Small intestine (tissue), 7 donors: ENCODE measurements at regions not wholly inside any gene's neighbourhood (a gene's known extent, or its start where the extent isn't known, plus 50 kb on each side); places are given as distances from the start of the nearest gene placed in this dataset.

Source experiments
- DNase-seq, 2 donors: peaks; one replicate each; pipeline versions ENCODE4 v3.0.0 to v3.0.0-alpha.2; 2013
- FAIRE-seq: peaks from 2 replicates; lab custom pipeline; 2012; peaks lifted over from hg19 to GRCh38; lab: Jason Lieb, UNC
- H3K27ac ChIP-seq, 3 donors: one replicate each; pipeline ENCODE4 v1.5.1; 2013; ENCODE audit warnings: low read length in 2 of 3, mild to moderate bottlenecking in 2 of 3, control low read depth in 1 of 3, inconsistent platforms in 1 of 3, low read depth in 1 of 3, moderate library complexity in 1 of 3
- H3K27me3 ChIP-seq, 3 donors: one replicate each; pipeline ENCODE4 v1.6.1; 2013; ENCODE audit warnings: low read length in 3 of 3, inconsistent platforms in 1 of 3; ENCODE audit not compliant: control insufficient read depth in 3 of 3, insufficient read depth in 3 of 3
- H3K36me3 ChIP-seq, 3 donors: one replicate each; pipeline ENCODE4 v1.6.1; 2013; ENCODE audit warnings: low read length in 3 of 3, inconsistent platforms in 1 of 3, low read depth in 1 of 3, mild to moderate bottlenecking in 1 of 3, moderate library complexity in 1 of 3; ENCODE audit not compliant: control insufficient read depth in 3 of 3, insufficient read depth in 2 of 3
- H3K4me1 ChIP-seq, 3 donors: one replicate each; pipeline ENCODE4 v1.6.1; 2013; ENCODE audit warnings: low read length in 2 of 3, inconsistent platforms in 1 of 3, low read depth in 1 of 3, mild to moderate bottlenecking in 1 of 3, moderate library complexity in 1 of 3; ENCODE audit not compliant: control insufficient read depth in 3 of 3, insufficient read depth in 2 of 3
- H3K4me3 ChIP-seq, 3 donors: one replicate each; pipeline ENCODE4 v1.5.1; 2013; ENCODE audit warnings: low read length in 3 of 3, control low read depth in 1 of 3, inconsistent platforms in 1 of 3, low read depth in 1 of 3, mild to moderate bottlenecking in 1 of 3, moderate library complexity in 1 of 3
- H3K9me3 ChIP-seq, 2 donors: one replicate each; pipeline ENCODE4 v1.6.1; 2013; ENCODE audit warnings: low read depth in 1 of 2, low read length in 1 of 2; ENCODE audit not compliant: control insufficient read depth in 2 of 2, insufficient read depth in 1 of 2
- WGBS, 3 donors: extraction: QIAGEN DNeasy Blood & Tissue Kit; methylation state at CpG; one replicate each; pipeline ENCODE4 v1.1.7; 2013; 5-methylcytosine and 5-hydroxymethylcytosine counted together
- donor health status: healthy with polysubstance abuse.
- donor health status: control.
- donor health status: control.
- donor health status: Bipolar disorder and iron deficiency.
- donor health status: healthy.

DNA sequence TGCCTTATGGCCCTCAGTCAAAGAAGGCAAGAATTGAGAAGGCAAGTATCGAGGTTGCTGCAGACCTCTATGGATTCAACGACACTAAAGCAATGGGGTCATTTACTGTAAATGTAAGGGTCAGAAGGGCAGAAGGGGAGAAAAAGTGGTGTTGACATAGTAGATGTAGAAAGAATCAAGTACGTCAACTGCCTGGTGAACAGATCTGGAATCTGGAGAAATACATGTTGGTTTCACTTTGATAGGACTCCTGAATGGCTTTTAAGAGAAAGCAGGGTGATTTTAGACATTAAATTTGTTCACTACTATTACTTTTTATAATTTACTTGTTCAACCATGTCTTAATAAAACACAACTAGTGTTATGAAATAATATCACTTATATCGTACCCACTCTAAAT, 81.3 kb upstream of the FSTL5 start:
- no peak overlapping the region for H3K4me3 ChIP-seq
- H3K27ac ChIP-seq, result no peak overlapping the region
- H3K4me1 ChIP-seq, result no peaks in the 10 kb centered on the region
- WGBS, 3 donors, result 68 to 83% (median 82%) methylated on average over 4 of the region's 4 CpGs
- no peaks in the 10 kb centered on the region for H3K27me3 ChIP-seq
- FAIRE-seq (no peak), DNase-seq (no peak)
- H3K9me3 ChIP-seq, result no peaks in the 10 kb centered on the region
- H3K36me3 ChIP-seq, result no peaks in the 10 kb centered on the region

GRCh38 chr4:162241857-162242256, 78.1 kb upstream of the FSTL5 start:
- Histone ChIP-seq H3K9me3 (no peaks in the 10 kb centered on the region), H3K4me1 (no peaks in the 10 kb centered on the region), H3K27ac (no peak overlapping the region), H3K27me3 (no peaks in the 10 kb centered on the region), H3K4me3 (no peak overlapping the region), H3K36me3 (no peaks in the 10 kb centered on the region)
- WGBS, 3 donors, result 5 to 25% (median 8%) methylated on average over 1 of the region's 1 CpG
- DNase-seq (peak; percentile 17 to 59), FAIRE-seq (peak; percentile 47)

- Histone ChIP-seq H3K27me3 (no peaks in the 10 kb centered on the region), H3K9me3 (no peaks in the 10 kb centered on the region), H3K4me1 (no peaks in the 10 kb centered on the region), H3K36me3 (no peaks in the 10 kb centered on the region), H3K4me3 (no peak overlapping the region), H3K27ac (no peak overlapping the region)
- no peak for FAIRE-seq
- no peak for DNase-seq
- 85 to 89% (median 86%) methylated on average over 5 of the region's 5 CpGs for WGBS, 3 donors
Measured at GRCh38 chr4:162239992-162240769, 76.4 kb upstream of the FSTL5 start.

- Histone ChIP-seq H3K36me3 (no peaks in the 10 kb centered on the region), H3K9me3 (no peaks in the 10 kb centered on the region), H3K27ac (no peak overlapping the region), H3K27me3 (no peaks in the 10 kb centered on the region), H3K4me3 (no peak overlapping the region), H3K4me1 (no peaks in the 10 kb centered on the region)
- FAIRE-seq (no peak), DNase-seq (no peak)
- WGBS, 3 donors, result 73 to 84% (median 76%) methylated on average over 2 of the region's 2 CpGs
Measured at GRCh38 chr4:162237676-162238075, 73.9 kb upstream of the FSTL5 start.

- no peak overlapping the region for H3K4me3 ChIP-seq
- DNase-seq (no peak), FAIRE-seq (no peak)
- no peaks in the 10 kb centered on the region for H3K4me1 ChIP-seq
- H3K9me3 ChIP-seq, result no peaks in the 10 kb centered on the region
- WGBS, 3 donors, result 29 to 53% (median 49%) methylated on average over 3 of the region's 3 CpGs
- H3K36me3 ChIP-seq, result no peaks in the 10 kb centered on the region
- no peak overlapping the region for H3K27ac ChIP-seq
- no peaks in the 10 kb centered on the region for H3K27me3 ChIP-seq
Measured at GRCh38 chr4:162234595-162234994, 70.8 kb upstream of the FSTL5 start.

GRCh38 chr4:162232349-162232748, 68.5 kb upstream of the FSTL5 start:
- no peaks in the 10 kb centered on the region for H3K27me3 ChIP-seq
- H3K36me3 ChIP-seq, result no peaks in the 10 kb centered on the region
- FAIRE-seq (no peak), DNase-seq (no peak)
- H3K4me3 ChIP-seq, result no peak overlapping the region
- no peaks in the 10 kb centered on the region for H3K9me3 ChIP-seq
- H3K27ac ChIP-seq, result no peak overlapping the region
- H3K4me1 ChIP-seq, result no peaks in the 10 kb centered on the region

GRCh38 chr4:162229670-162230069, 65.9 kb upstream of the FSTL5 start:
- no peaks in the 10 kb centered on the region for H3K4me1 ChIP-seq
- 60 to 75% (median 75%) methylated on average over 2 of the region's 2 CpGs for WGBS, 3 donors
- H3K9me3 ChIP-seq, result no peaks in the 10 kb centered on the region
- no peaks in the 10 kb centered on the region for H3K27me3 ChIP-seq
- no peak overlapping the region for H3K27ac ChIP-seq
- no peak for DNase-seq
- no peaks in the 10 kb centered on the region for H3K36me3 ChIP-seq
- no peak overlapping the region for H3K4me3 ChIP-seq
- no peak for FAIRE-seq

GRCh38 chr4:162221148-162221547, 57.3 kb upstream of the FSTL5 start:
- WGBS, 3 donors, result 74 to 79% (median 78%) methylated on average over 4 of the region's 4 CpGs
- no peak for FAIRE-seq

More at GRCh38 chr4:162221148-162221547, 57.3 kb upstream of the FSTL5 start:
- Histone ChIP-seq H3K36me3 (no peaks in the 10 kb centered on the region), H3K4me1 (no peaks in the 10 kb centered on the region), H3K27ac (no peak overlapping the region), H3K9me3 (no peaks in the 10 kb centered on the region), H3K4me3 (no peak overlapping the region), H3K27me3 (no peaks in the 10 kb centered on the region)
- no peak for DNase-seq
